Right cardiac atrium (tissue), 5 donors: ENCODE measurements at regions not wholly inside any gene's neighbourhood (a gene's known extent, or its start where the extent isn't known, plus 50 kb on each side); places are given as distances from the start of the nearest gene placed in this dataset.
"Not testable (repeated sequence)": the region's sequence is repeated elsewhere in the genome, so short reads cannot be mapped to it uniquely, and the experiment has no call there.

ENCODE experiments used
- ATAC-seq, 2 donors: fragments of 200-7000 bp; cut with Tn5 transposase; one replicate each; pipeline versions ENCODE4 v1.8.0 to v1.9.1; 2020; ENCODE audit warnings: moderate library complexity in 2 of 2, mild to moderate bottlenecking in 1 of 2
- DNase-seq, 3 donors: peaks; one replicate each; pipeline ENCODE4 v3.0.0-alpha.2; 2020
- H3K27ac ChIP-seq: one replicate; pipeline ENCODE4 v1.5.1; 2013; ENCODE audit warnings: mild to moderate bottlenecking, low read length, control low read depth, moderate library complexity
- H3K27me3 ChIP-seq: one replicate; pipeline ENCODE4 v1.6.1; 2013; ENCODE audit not compliant: control insufficient read depth, insufficient read depth
- H3K4me1 ChIP-seq: one replicate; pipeline ENCODE4 v1.6.1; 2013; ENCODE audit warnings: low read length; ENCODE audit not compliant: control insufficient read depth, insufficient read depth
- H3K4me3 ChIP-seq: one replicate; pipeline ENCODE4 v1.5.1; 2013; ENCODE audit warnings: low read length, control low read depth
- H3K9me3 ChIP-seq: one replicate; pipeline ENCODE4 v1.6.1; 2013; ENCODE audit warnings: low read length; ENCODE audit not compliant: control insufficient read depth
- WGBS: extraction: QIAGEN DNeasy Blood & Tissue Kit; methylation state at CpG from one replicate; pipeline ENCODE4 v1.1.7; 2013; 5-methylcytosine and 5-hydroxymethylcytosine counted together
- intact Hi-C, 4 donors: fragments of 100-400 bp; cut with DNase I; formaldehyde crosslinking; loops; one replicate each; pipeline versions ENCODE4 v1.11.0 to v1.14.0; 2022 to 2023
- donor health status: healthy with polysubstance abuse.
- donor health status: DM: no; HTN: yes; CAD: no.
- donor health status: DM: no; HTN: no; CAD: no.
- donor health status: DM: no; HTN: yes; CAD: no; lungs with severe emphysema.
- donor health status: DM: yes; HTN: yes; CAD: no.

DNA sequence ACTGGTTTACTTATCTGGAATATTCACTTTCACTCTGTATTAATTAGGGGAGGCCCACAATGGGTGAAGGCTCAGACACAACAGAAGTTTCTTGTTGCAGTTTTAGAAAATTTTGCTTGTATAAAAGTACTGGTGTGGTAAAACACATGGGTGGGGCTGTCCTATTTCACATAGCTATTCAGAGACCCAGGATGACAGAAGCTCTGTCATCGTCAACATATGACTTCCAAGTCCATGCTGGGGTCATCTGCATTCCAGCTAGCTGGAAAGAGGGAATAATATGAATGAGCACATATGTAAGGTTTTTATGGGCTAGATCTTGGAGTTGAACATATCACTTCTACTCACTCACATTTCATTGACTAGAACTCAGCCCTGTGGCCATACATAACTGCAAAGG, 166.4 kb upstream of the KCTD3 start:
- Histone ChIP-seq H3K4me1 (no peaks in the 10 kb centered on the region), H3K27me3 (no peaks in the 10 kb centered on the region), H3K4me3 (no peak overlapping the region), H3K27ac (no peak overlapping the region), H3K9me3 (no peaks in the 10 kb centered on the region)
- ATAC-seq (no peak), DNase-seq (no peak)
- 82% methylated on average over 1 of the region's 1 CpG for WGBS
- intact Hi-C loops = no loop called here

DNA sequence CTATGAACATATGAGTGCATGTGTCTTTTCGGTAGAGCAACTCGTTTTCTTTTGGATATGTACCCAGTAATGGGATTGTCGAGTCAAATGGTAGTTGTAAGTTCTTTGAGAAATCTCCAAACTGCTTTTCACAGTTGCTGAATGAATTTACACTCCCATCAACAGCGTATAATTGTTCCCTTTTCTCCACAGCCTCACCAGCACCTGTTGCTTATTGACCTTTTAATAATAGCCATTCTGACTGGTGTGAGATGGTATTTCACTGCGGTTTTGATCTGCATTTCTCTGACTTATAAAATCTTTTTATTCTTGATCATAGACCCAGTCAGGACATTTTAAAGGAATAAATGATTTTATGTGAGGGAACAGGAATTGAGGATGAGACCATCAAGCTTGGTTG, 165.0 kb upstream of the KCTD3 start:
- ATAC-seq = no peak
- WGBS = 88% methylated on average over 5 of the region's 5 CpGs
- intact Hi-C loops = no loop called here

DNA sequence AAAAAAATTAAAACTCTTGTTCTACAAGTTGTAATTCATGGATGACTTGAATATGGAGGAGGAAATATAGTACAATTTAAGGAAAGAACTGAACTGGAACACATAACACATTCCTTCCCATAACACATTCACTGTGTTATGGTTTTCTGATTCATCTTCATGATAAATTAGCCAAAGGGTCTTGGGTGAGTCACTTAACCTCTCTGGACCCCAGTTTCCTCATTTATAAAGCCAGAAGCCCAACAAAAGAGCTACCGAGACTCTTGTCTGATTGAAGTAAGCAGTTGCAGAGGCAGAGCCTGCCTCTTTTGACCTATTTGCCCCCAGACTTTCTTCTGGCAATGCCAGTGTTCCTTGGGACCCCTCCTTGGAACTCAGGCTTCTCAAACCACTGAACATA, 161.9 kb upstream of the KCTD3 start:
- ATAC-seq (no peak), DNase-seq (no peak)
- WGBS = 66% methylated on average over 1 of the region's 1 CpG
- Histone ChIP-seq H3K4me1 (no peaks in the 10 kb centered on the region), H3K27me3 (no peaks in the 10 kb centered on the region), H3K4me3 (no peak overlapping the region), H3K9me3 (no peaks in the 10 kb centered on the region), H3K27ac (no peak overlapping the region)
- intact Hi-C loops = no loop called here

More for the DNA sequence above, 165.0 kb upstream of the KCTD3 start:
- no peak overlapping the region for H3K27ac ChIP-seq
- H3K9me3 ChIP-seq = no peaks in the 10 kb centered on the region
- no peaks in the 10 kb centered on the region for H3K27me3 ChIP-seq
- no peaks in the 10 kb centered on the region for H3K4me1 ChIP-seq
- DNase-seq = no peak
- no peak overlapping the region for H3K4me3 ChIP-seq

DNA sequence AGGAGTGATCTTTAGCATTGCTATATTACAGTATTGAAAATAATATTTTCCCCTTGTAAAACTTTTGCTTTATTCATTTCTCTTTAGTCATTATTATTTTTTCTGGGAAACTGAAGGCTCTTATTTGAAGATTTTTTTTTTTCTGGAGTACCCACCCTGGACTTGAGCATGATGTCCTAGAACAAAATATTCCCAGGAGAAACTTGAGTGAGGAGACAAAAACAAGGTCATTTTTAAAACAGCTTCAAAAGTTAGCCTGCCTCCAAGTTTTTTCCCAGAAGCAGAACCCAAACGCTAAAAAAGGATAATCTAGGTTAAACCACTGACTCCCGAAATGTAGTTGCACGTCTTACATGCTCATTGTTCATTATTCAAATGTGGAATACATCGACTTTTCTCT, 160.2 kb upstream of the KCTD3 start:
- no peak overlapping the region for H3K27ac ChIP-seq
- 81% methylated on average over 4 of the region's 4 CpGs for WGBS
- H3K9me3 ChIP-seq = no peaks in the 10 kb centered on the region
- ATAC-seq (no peak), DNase-seq (no peak)
- H3K4me1 ChIP-seq = no peaks in the 10 kb centered on the region
- H3K27me3 ChIP-seq = no peaks in the 10 kb centered on the region
- no peak overlapping the region for H3K4me3 ChIP-seq
- intact Hi-C loops = no loop called here

DNA sequence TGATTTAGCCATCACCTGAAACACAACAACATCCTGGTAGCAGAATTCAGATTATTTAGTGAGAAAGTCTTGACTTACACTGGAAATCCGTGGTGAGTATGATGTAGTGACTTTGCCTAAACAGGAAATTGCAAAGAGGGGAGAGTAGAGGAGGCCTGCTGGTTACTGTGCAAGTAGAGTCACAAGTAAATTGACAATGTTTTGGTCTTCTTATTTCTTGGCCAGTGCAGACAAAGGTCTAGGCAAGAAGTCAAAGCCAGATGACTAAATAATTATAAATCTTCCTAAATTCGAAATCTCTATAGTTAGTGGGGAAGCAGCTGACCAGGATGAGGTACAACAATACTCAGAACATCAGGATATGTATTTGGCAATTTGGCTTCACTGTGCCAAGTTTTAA, 159.5 kb upstream of the KCTD3 start:
- H3K27ac ChIP-seq = no peak overlapping the region
- intact Hi-C loops = no loop called here
- H3K27me3 ChIP-seq = no peaks in the 10 kb centered on the region
- DNase-seq (no peak), ATAC-seq (no peak)
- no peaks in the 10 kb centered on the region for H3K4me1 ChIP-seq
- WGBS = 36% methylated on average over 2 of the region's 2 CpGs
- no peaks in the 10 kb centered on the region for H3K9me3 ChIP-seq
- no peak overlapping the region for H3K4me3 ChIP-seq

DNA sequence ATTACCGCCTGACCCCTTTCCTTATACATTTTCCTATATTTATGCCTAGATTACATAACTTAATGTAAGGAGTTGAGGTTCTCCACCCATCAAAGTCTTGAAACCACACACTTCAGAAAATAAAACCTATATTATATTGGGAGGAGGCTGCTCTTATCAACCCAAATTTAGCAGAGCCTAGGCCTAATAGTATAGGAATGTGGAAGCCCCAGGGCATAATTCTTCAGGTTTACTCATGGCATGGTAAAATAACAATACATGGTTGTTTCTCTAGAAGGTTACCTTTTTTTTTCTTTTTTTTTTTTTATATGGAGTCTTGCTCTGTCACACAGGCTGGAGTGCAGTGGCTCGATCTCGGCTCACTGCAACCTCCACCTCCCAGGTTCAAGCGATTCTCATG, 157.6 kb upstream of the KCTD3 start:
- intact Hi-C loops = not testable (repeated sequence)
- WGBS = 97% methylated on average over 4 of the region's 4 CpGs

DNA sequence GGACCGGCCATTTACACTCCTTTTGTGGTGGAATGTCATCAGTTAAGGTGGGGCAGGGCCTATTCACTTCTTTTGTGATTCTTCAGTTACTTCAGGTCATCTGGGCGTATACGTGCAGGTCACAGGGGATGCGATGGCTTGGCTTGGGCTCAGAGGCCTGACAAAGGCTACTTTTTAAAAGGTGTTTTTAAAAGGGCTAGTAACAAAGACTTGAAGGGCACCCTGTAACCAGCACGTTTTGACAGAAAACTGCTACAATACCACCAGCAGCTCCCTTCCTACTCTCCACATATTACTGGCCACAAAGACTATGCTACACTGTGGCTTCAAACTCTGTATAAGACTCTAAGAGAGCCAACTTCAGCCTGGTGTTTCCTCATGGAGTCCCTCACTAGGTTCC, 151.6 kb upstream of the KCTD3 start:
- H3K27ac ChIP-seq, ATAC-seq, H3K4me3 ChIP-seq, intact Hi-C loops, H3K9me3 ChIP-seq, H3K27me3 ChIP-seq, DNase-seq, H3K4me1 ChIP-seq: not testable (repeated sequence)
- WGBS = 89% methylated on average over 5 of the region's 5 CpGs

More for the DNA sequence above, 157.6 kb upstream of the KCTD3 start:
- H3K27me3 ChIP-seq, DNase-seq, H3K27ac ChIP-seq, H3K9me3 ChIP-seq, H3K4me3 ChIP-seq, H3K4me1 ChIP-seq, ATAC-seq: not testable (repeated sequence)

DNA sequence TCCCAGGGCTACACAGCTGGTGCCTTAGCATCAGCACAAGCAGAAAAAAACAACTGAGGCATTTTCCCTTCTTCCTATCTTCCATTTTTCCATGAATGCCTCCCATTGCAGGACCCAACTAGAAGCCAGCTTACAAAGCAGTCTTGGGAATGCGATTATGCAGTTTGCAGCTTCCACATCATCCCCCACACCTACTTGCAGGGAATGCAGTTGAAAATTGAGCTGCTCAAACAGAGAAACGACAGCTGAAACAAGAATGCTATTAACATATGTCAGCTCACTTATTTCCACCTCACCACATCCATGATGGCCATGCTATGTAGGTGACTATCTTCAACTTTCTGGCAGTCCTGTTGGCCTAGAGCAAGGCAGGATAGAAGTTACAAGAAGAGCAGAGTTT, 150.6 kb upstream of the KCTD3 start:
- Histone ChIP-seq H3K27me3 (no peaks in the 10 kb centered on the region), H3K27ac (no peak overlapping the region), H3K4me3 (no peak overlapping the region), H3K4me1 (no peaks in the 10 kb centered on the region), H3K9me3 (no peaks in the 10 kb centered on the region)
- intact Hi-C loops = no loop called here
- DNase-seq (no peak), ATAC-seq (no peak)
- WGBS = 58% methylated on average over 2 of the region's 2 CpGs

DNA sequence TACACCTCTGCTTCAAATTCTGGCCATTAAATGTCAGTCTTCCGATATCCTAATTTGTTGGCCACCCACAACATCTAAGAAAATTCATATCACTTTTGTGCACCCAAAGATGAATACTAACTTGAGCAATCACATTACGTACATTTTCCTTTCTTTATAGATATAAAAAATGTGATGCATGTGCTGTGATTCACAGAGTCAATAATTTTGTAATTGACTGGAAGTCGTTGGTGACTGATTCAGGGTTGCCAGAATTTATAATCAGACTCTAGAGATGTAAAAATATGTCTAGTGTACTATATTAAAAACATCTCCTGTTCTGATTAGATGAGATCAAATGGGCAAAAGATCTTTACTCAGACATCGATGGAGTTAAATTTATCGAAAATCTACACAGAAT, 150.0 kb upstream of the KCTD3 start:
- WGBS = 67% methylated on average over 5 of the region's 5 CpGs
- DNase-seq (no peak), ATAC-seq (no peak)
- no peaks in the 10 kb centered on the region for H3K9me3 ChIP-seq
- no peak overlapping the region for H3K27ac ChIP-seq
- H3K4me1 ChIP-seq = no peaks in the 10 kb centered on the region
- intact Hi-C loops = no loop called here
- no peak overlapping the region for H3K4me3 ChIP-seq
- no peaks in the 10 kb centered on the region for H3K27me3 ChIP-seq

DNA sequence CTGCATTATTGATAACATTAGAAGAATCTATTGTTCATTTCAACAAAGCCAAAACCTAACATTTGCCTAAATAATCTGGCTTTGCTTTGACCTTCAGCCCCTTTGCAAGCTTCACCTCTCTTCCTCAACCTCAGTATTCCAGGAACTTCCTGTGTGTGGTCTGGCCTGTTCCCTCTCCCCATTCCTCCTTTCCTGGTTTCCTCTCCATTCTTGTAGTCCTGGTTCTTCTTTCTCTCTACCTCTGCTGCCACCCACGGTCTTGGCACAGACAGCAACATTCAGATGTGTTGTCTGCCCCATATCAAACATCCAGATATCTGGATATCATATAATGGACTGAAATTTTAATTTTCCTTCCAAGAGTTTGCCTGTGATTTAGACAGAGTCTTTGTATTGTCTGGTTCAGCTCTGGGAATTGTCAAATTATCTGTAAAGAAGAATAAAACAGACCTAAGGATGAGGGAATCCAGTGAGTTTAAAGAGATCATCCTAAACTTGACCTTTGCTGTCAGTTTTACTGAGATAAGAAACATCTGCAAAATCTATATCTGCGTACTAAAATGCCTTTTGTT, 148.1 kb upstream of the KCTD3 start:
- H3K4me3 ChIP-seq = no peak overlapping the region
- H3K9me3 ChIP-seq = no peaks in the 10 kb centered on the region
- DNase-seq (no peak), ATAC-seq (no peak)
- no peak overlapping the region for H3K27ac ChIP-seq
- 32% methylated on average over 2 of the region's 2 CpGs for WGBS
- no peaks in the 10 kb centered on the region for H3K27me3 ChIP-seq
- H3K4me1 ChIP-seq = no peaks in the 10 kb centered on the region
- intact Hi-C loops = no loop called here

DNA sequence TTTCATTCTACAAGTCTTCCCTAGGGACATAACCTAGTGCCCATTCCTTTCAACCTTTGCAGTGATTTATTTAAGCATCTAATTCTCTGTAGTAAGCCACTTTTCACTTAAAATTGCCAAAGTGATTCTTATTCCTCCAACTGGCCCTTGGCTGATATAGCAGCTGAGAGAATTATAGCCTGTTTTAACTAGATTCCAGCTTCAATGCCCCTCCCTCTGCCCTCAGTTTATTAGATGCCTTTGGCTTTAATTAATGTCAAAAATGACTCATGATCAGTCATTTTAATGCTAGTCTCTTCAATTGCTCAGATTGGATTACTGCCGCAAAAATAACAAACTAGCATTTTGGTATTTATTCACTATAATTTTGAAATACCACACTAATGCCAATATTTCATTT, 145.4 kb upstream of the KCTD3 start:
- ATAC-seq (no peak), DNase-seq (no peak)
- H3K4me1 ChIP-seq = no peaks in the 10 kb centered on the region
- no peak overlapping the region for H3K27ac ChIP-seq
- H3K27me3 ChIP-seq = no peaks in the 10 kb centered on the region
- 89% methylated on average over 1 of the region's 1 CpG for WGBS
- H3K4me3 ChIP-seq = no peak overlapping the region
- H3K9me3 ChIP-seq = no peaks in the 10 kb centered on the region
- intact Hi-C loops = no loop called here

DNA sequence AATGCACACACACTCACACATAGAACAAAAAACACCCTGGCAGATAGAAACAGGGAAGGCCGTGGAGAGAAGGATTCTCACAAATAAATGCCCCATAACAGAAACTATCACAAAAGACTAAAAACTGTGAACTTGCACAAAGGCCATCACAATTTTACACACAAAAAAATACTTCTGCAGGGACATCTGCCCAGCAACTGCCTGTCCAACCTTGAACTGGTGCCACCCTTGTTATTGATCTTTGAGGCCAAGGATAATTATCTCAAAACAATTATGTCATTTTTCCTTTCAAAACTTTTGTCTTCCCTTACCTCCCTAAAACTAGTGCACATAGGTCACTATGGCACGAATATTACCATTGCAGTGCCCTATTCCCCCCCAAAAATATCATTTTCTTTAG, 143.8 kb upstream of the KCTD3 start:
- intact Hi-C loops = no loop called here
- Histone ChIP-seq H3K4me3 (no peak overlapping the region), H3K9me3 (no peaks in the 10 kb centered on the region), H3K27ac (no peak overlapping the region), H3K4me1 (no peaks in the 10 kb centered on the region), H3K27me3 (no peaks in the 10 kb centered on the region)
- DNase-seq (no peak), ATAC-seq (no peak)
- WGBS = 76% methylated on average over 2 of the region's 2 CpGs
